ENCODE measurements at regions not wholly inside any gene's neighbourhood (a gene's known extent, or its start where the extent isn't known, plus 50 kb on each side); places are given as distances from the start of the nearest gene placed in this dataset.

GRCh38 chr9:115946530-115946929, 207.1 kb upstream of the PAPPA start:
- Mint-ChIP-seq H3K36me3 (no peaks in the 10 kb centered on the region), H3K9me3 (peaks cover 22 to 23% of the 10 kb centered on the region in 2 donors), H3K4me1 (no peaks in the 10 kb centered on the region), H3K27me3 (ENCODE audit: low read depth in 2 of 2) (no peaks in the 10 kb centered on the region), H3K4me3 (no peak overlapping the region), H3K27ac (no peak overlapping the region)
- no peak for TF ChIP-seq CTCF (IDR thresholded peaks at IDR 0.05)
- intact Hi-C loops (cut with micrococcal nuclease): no loop called here
- ATAC-seq (no peak), DNase-seq (no peak)
- no peaks in the 10 kb centered on the region for H3K36me3 ChIP-seq (ENCODE audit: control insufficient read depth, insufficient read depth, low read length)
- no peaks in the 10 kb centered on the region for H3K4me1 ChIP-seq (ENCODE audit: control insufficient read depth, insufficient read depth, low read length)
- H3K9me3 ChIP-seq (ENCODE audit: control insufficient read depth, insufficient read depth, low read length): no peaks in the 10 kb centered on the region
- H3K4me3 ChIP-seq (ENCODE audit: low read length): no peak overlapping the region
- H3K27ac ChIP-seq (ENCODE audit: low read length): no peak overlapping the region
- 49% methylated on average over 2 of the region's 2 CpGs for WGBS (ENCODE audit: insufficient coverage)
- H3K27me3 ChIP-seq (ENCODE audit: control insufficient read depth, insufficient read depth, low read length): no peaks in the 10 kb centered on the region

- no peak overlapping the region for H3K4me3 Mint-ChIP-seq
- intact Hi-C loops (cut with micrococcal nuclease): no loop called here
- H3K27ac ChIP-seq (ENCODE audit: low read length): no peak overlapping the region
These were observed 201.6 kb upstream of the PAPPA start for GRCh38 chr9:115951977-115952376.

GRCh38 chr9:115952430-115953292, 200.9 kb upstream of the PAPPA start:
- no peak for DNase-seq
- Mint-ChIP-seq H3K27ac (no peak overlapping the region), H3K4me3 (no peak overlapping the region), H3K27me3 (ENCODE audit: low read depth in 2 of 2) (no peaks in the 10 kb centered on the region), H3K9me3 (peaks cover 12 to 18% of the 10 kb centered on the region in 2 donors), H3K4me1 (no peaks in the 10 kb centered on the region), H3K36me3 (no peaks in the 10 kb centered on the region)
- no peak for TF ChIP-seq CTCF (IDR thresholded peaks at IDR 0.05)
- Histone ChIP-seq H3K27me3 (ENCODE audit: control insufficient read depth, insufficient read depth, low read length) (no peaks in the 10 kb centered on the region), H3K9me3 (ENCODE audit: control insufficient read depth, insufficient read depth, low read length) (no peaks in the 10 kb centered on the region), H3K27ac (ENCODE audit: low read length) (no peak overlapping the region), H3K36me3 (ENCODE audit: control insufficient read depth, insufficient read depth, low read length) (no peaks in the 10 kb centered on the region), H3K4me3 (ENCODE audit: low read length) (no peak overlapping the region), H3K4me1 (ENCODE audit: control insufficient read depth, insufficient read depth, low read length) (no peaks in the 10 kb centered on the region)
- intact Hi-C loops (cut with micrococcal nuclease): no loop called here
- ATAC-seq: no peak
- 92% methylated on average over 4 of the region's 4 CpGs for WGBS (ENCODE audit: insufficient coverage)

More at GRCh38 chr9:115951977-115952376, 201.6 kb upstream of the PAPPA start:
- no peaks in the 10 kb centered on the region for H3K4me1 Mint-ChIP-seq
- H3K9me3 Mint-ChIP-seq: peaks cover 12 to 18% of the 10 kb centered on the region in 2 donors
- DNase-seq (no peak), ATAC-seq (no peak)
- WGBS (ENCODE audit: insufficient coverage): 76% methylated on average over 4 of the region's 4 CpGs
- H3K27ac Mint-ChIP-seq: no peak overlapping the region
- TF ChIP-seq CTCF (IDR thresholded peaks at IDR 0.05): no peak
- H3K27me3 Mint-ChIP-seq (ENCODE audit: low read depth in 2 of 2): no peaks in the 10 kb centered on the region
- Histone ChIP-seq H3K36me3 (ENCODE audit: control insufficient read depth, insufficient read depth, low read length) (no peaks in the 10 kb centered on the region), H3K4me3 (ENCODE audit: low read length) (no peak overlapping the region), H3K27me3 (ENCODE audit: control insufficient read depth, insufficient read depth, low read length) (no peaks in the 10 kb centered on the region), H3K4me1 (ENCODE audit: control insufficient read depth, insufficient read depth, low read length) (no peaks in the 10 kb centered on the region), H3K9me3 (ENCODE audit: control insufficient read depth, insufficient read depth, low read length) (no peaks in the 10 kb centered on the region)
- H3K36me3 Mint-ChIP-seq: no peaks in the 10 kb centered on the region

GRCh38 chr9:115956371-115956770, 197.2 kb upstream of the PAPPA start:
- ATAC-seq (no peak), DNase-seq (no peak)
- Mint-ChIP-seq H3K4me1 (no peaks in the 10 kb centered on the region), H3K36me3 (no peaks in the 10 kb centered on the region), H3K9me3 (peaks cover 11 to 12% of the 10 kb centered on the region in 2 donors), H3K27me3 (ENCODE audit: low read depth in 2 of 2) (no peaks in the 10 kb centered on the region), H3K4me3 (no peak overlapping the region), H3K27ac (no peak overlapping the region)
- intact Hi-C loops (cut with micrococcal nuclease): no loop called here
- H3K9me3 ChIP-seq (ENCODE audit: control insufficient read depth, insufficient read depth, low read length): no peaks in the 10 kb centered on the region
- WGBS (ENCODE audit: insufficient coverage): 71% methylated on average over 2 of the region's 3 CpGs
- TF ChIP-seq CTCF (IDR thresholded peaks at IDR 0.05): no peak
- H3K36me3 ChIP-seq (ENCODE audit: control insufficient read depth, insufficient read depth, low read length): no peaks in the 10 kb centered on the region
- H3K27ac ChIP-seq (ENCODE audit: low read length): no peak overlapping the region
- no peak overlapping the region for H3K4me3 ChIP-seq (ENCODE audit: low read length)
- H3K27me3 ChIP-seq (ENCODE audit: control insufficient read depth, insufficient read depth, low read length): no peaks in the 10 kb centered on the region
- no peaks in the 10 kb centered on the region for H3K4me1 ChIP-seq (ENCODE audit: control insufficient read depth, insufficient read depth, low read length)

Measured in natural killer cell (primary cell).